ENCODE measurements at regions not wholly inside any gene's neighbourhood (a gene's known extent, or its start where the extent isn't known, plus 50 kb on each side); places are given as distances from the start of the nearest gene placed in this dataset.

- Histone ChIP-seq H3K36me3 (no peaks in the 10 kb centered on the region), H3K27me3 (no peaks in the 10 kb centered on the region), H3K9me3 (no peaks in the 10 kb centered on the region), H3K27ac (no peak overlapping the region), H3K4me3 (no peak overlapping the region), H3K4me1 (ENCODE audit: insufficient read depth) (no peaks in the 10 kb centered on the region)
- intact Hi-C loops (cut with DNase I): no loop called here
- no peak for DNase-seq
- 0 to 51% (median 3%) methylated on average over 1 of the region's 1 CpG for WGBS, 3 donors
- TF ChIP-seq EP300 (IDR thresholded peaks at IDR 0.05): no peak
Observed at GRCh38 chr9:108698801-108699200, 157.0 kb downstream of the ACTL7B start.

GRCh38 chr9:108698231-108698630 is 157.6 kb downstream of the ACTL7B start:
- intact Hi-C loops (cut with DNase I): no loop called here
- 57 to 60% (median 60%) methylated on average over 2 of the region's 2 CpGs for WGBS, 3 donors
- DNase-seq: no peak
- no peak overlapping the region for H3K4me3 ChIP-seq
- no peaks in the 10 kb centered on the region for H3K27me3 ChIP-seq
- no peaks in the 10 kb centered on the region for H3K4me1 ChIP-seq (ENCODE audit: insufficient read depth)
- no peaks in the 10 kb centered on the region for H3K36me3 ChIP-seq
- H3K9me3 ChIP-seq: no peaks in the 10 kb centered on the region
- no peak overlapping the region for H3K27ac ChIP-seq
- TF ChIP-seq POLR2A (IDR thresholded peaks at IDR 0.05): no peak
- no peak for TF ChIP-seq CTCF (IDR thresholded peaks at IDR 0.05)
- no peak for TF ChIP-seq EP300 (IDR thresholded peaks at IDR 0.05)

- intact Hi-C loops (cut with DNase I): no loop called here
- TF ChIP-seq CTCF (IDR thresholded peaks at IDR 0.05) (no peak), EP300 (IDR thresholded peaks at IDR 0.05) (no peak), POLR2A (IDR thresholded peaks at IDR 0.05) (no peak)
- H3K27ac ChIP-seq: no peak overlapping the region
- H3K9me3 ChIP-seq: no peaks in the 10 kb centered on the region
- no peaks in the 10 kb centered on the region for H3K4me1 ChIP-seq (ENCODE audit: insufficient read depth)
- WGBS, 3 donors: 79 to 92% (median 81%) methylated on average over 3 of the region's 3 CpGs
- no peaks in the 10 kb centered on the region for H3K27me3 ChIP-seq
- no peak for DNase-seq
- H3K36me3 ChIP-seq: no peaks in the 10 kb centered on the region
- no peak overlapping the region for H3K4me3 ChIP-seq
Observed at GRCh38 chr9:108696156-108696555, 159.6 kb downstream of the ACTL7B start.

- WGBS, 3 donors: 26 to 47% (median 41%) methylated on average over 5 of the region's 5 CpGs
- no peak overlapping the region for H3K4me3 ChIP-seq
Observed at GRCh38 chr9:108694170-108694569, 161.6 kb downstream of the ACTL7B start.

GRCh38 chr9:108691614-108692013 is 164.2 kb downstream of the ACTL7B start:
- DNase-seq: no peak
- TF ChIP-seq POLR2A (IDR thresholded peaks at IDR 0.05) (no peak), EP300 (IDR thresholded peaks at IDR 0.05) (no peak), CTCF (IDR thresholded peaks at IDR 0.05) (no peak)
- Histone ChIP-seq H3K27ac (no peak overlapping the region), H3K36me3 (no peaks in the 10 kb centered on the region), H3K4me3 (no peak overlapping the region), H3K27me3 (no peaks in the 10 kb centered on the region), H3K9me3 (peaks cover 0 to under 1% of the 10 kb centered on the region in 2 donors), H3K4me1 (ENCODE audit: insufficient read depth) (no peaks in the 10 kb centered on the region)
- intact Hi-C loops (cut with DNase I): no loop called here
- 85 to 89% (median 86%) methylated on average over 7 of the region's 7 CpGs for WGBS, 3 donors

More at GRCh38 chr9:108694170-108694569, 161.6 kb downstream of the ACTL7B start:
- no peaks in the 10 kb centered on the region for H3K27me3 ChIP-seq
- no peak for DNase-seq
- intact Hi-C loops (cut with DNase I): no loop called here
- H3K9me3 ChIP-seq: no peaks in the 10 kb centered on the region
- no peak overlapping the region for H3K27ac ChIP-seq
- H3K4me1 ChIP-seq (ENCODE audit: insufficient read depth): no peaks in the 10 kb centered on the region
- TF ChIP-seq POLR2A (IDR thresholded peaks at IDR 0.05): no peak
- TF ChIP-seq CTCF (IDR thresholded peaks at IDR 0.05): no peak
- TF ChIP-seq EP300 (IDR thresholded peaks at IDR 0.05): no peak
- no peaks in the 10 kb centered on the region for H3K36me3 ChIP-seq
